HS-5 (cell line): ENCODE measurements at regions not wholly inside any gene's neighbourhood (a gene's known extent, or its start where the extent isn't known, plus 50 kb on each side); places are given as distances from the start of the nearest gene placed in this dataset.
"Not testable (repeated sequence)": the region's sequence is repeated elsewhere in the genome, so short reads cannot be mapped to it uniquely, and the experiment has no call there.

ENCODE experiments used
- DNase-seq: peaks from one replicate; pipeline ENCODE4 v3.0.0-alpha.2; 2012; ENCODE audit warnings: low read depth

DNA sequence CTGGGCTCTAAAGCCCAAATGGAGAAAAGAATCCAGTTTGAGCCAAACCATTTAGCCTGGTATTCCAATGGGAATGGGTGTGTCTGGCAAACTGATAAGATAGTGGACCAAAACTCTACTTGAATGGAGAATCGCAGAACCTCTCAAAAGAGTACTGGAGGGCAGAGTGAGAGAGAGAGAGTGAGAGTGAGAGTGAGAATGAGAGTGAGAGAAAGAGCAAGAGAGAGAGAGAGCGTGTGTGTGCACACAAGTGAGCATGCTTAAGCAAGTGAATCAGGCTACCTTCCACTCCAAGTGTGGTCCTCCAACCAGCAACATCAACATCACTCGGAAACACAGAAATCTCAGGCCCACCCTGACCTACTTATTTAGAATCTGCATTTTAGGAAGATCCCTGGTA lies 58.8 kb downstream of the UQCRFS1 start:
- DNase-seq: no peak

DNA sequence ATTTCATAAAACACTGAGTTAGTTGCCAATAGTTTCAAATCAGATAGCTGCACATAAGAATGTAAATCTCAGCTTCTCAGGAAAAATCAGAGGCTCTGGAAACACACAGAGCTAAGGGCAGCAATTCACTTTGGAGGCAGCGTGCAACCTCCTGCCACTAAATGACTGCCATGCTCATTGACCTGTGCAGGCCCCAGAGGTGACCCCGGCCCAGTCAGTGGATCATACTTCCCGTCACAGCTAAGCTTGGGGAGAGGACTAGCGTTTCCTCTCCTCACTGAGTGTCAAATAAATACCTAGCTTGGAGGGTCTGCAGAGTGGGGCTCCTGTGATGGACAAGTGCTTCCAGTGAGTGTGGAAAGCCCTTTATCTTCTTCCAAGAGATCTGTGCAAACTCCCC lies 67.2 kb downstream of the UQCRFS1 start:
- no peak for DNase-seq

DNA sequence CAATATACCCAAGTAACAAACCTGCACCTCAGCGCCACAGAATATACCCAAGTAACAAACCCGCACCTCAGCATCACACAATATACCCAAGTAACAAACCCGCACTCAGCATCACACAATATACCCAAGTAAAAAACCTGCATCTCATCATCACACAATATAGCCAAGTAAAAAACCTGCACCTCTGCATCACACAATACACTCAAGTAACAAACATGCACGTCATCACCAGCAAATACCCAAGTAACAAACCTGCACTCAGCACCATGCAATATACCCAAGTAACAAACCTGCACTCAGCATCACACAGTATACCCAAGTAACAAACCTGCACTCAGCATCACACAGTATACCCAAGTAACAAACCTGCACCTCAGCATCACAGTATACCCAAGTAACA lies 69.8 kb downstream of the UQCRFS1 start:
- no peak for DNase-seq

DNA sequence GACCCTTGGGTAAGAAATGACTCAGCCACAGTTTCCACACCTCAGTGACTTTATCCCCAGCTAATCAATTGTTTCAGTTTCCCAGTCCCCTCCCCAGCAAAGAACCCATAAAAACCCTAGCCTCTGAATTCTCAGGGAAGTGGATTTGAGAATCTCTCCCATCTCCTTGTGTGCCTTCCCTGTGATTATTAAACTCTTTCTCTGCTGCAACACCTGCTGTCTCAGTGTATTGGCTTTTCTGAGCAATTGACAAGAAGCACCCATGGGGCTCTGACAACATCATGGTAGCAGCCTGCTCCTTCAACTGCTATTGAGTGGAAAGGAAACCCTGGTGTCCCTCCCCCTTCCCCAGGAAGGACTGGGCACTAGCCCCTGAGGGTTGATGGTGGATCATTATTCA lies 73.7 kb downstream of the UQCRFS1 start:
- no peak for DNase-seq

DNA sequence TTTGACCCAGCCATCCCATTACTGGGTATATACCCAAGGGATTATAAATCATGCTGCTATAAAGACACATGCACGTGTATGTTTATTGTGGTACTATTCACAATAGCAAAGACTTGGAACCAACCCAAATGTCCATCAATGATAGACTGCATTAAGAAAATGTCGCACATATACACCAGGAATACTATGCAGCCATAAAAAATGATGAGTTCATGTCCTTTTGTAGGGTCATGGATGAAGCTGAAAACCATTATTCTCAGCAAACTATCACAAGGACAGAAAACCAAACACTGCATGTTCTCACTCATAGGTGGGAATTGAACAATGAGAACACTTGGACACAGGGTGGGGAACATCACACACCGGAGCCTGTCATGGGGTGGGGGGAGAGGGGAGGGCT lies 74.7 kb downstream of the UQCRFS1 start:
- not testable (repeated sequence) for DNase-seq

DNA sequence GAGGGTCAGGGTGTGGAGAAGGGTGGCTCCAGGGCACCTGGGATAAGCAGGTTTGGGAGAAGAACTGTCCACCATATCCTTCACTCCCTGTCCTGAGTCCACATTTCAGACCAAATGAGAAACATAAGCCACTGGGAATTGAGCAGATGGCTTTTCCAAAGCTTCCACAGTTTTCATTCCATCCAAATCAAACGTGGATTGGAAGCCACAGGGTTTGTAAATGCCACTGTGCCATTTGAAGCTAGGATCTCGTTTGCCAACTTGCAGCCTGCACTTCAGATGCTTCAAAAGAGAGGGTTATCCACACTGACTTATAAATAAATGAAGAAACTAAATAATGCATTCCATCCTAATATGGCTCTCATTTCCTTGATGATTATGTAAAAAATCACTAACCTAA lies 81.5 kb downstream of the UQCRFS1 start:
- no peak for DNase-seq

DNA sequence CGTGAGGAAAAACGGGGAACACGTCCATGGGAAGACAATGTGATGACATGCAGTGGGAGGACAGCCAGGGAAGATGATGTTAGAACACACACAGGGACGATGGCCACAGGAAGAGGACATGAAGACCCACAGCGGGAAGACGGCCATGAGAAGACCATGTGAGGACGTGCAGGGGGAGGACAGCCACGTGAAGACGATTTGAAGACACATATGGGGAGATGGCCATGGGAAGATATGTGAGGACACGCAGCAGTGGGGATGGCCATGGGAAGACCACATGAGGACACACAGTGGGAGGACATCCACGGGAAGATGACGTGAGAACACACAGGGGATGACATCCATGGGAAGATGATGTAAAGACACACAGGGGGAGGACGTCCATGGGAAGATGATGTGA lies 83.8 kb downstream of the UQCRFS1 start:
- no peak for DNase-seq

DNA sequence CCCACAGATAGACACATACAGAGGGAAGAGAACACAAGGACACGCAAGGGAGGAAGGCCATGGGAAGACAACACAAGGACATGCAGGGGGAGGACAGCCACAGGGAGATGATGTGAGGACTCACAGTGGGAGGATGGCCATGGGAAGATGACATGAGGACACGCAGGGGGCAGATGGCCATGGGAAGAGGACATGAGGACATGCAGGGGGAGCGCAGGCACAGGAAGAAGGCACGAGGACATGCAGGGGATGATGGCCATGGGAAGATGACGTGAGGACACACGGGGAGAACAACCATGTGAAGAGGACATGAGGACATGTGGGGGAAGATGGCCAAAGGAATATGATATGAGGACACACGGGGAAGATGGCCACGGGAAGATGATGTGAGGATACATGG lies 84.7 kb downstream of the UQCRFS1 start:
- DNase-seq: no peak

DNA sequence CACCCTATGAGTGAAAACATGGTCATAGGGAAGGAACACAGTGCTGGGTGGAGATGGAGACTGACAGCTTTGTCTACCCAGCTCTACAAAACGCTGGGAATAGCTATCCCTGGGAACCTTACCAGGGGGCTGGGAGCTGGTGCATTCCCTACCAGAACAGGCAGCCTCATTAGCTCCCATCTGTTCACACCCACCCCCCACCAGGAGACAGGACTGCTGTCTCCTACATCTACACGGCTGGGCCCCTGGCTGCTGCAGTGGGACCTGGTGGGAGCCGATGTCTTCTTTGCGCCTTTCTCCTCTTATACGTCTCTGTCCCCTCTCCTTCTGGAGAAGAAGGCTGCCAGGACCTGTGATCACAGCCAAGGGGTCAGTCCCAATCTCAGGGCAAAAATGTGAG lies 90.8 kb downstream of the UQCRFS1 start:
- no peak for DNase-seq

DNA sequence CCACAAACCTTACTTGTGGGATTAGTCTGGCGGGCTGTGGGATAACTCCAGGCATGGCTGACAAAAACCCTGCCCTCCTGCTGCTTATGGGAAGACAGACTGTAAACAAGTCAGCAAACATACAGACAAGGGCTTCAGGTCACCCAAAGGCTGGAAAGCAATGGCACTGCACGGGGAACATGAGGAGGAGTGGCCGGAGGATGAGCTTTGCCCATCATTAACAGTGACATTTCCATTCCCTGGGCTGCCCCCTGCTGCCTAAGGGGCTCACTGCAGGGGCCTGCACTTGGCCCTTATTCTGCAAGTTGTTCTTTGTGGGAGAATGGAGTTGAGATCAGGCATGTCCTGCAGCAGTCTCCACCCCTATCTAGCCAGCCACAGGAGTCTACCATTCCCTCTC lies 91.3 kb downstream of the UQCRFS1 start:
- DNase-seq: no peak

DNA sequence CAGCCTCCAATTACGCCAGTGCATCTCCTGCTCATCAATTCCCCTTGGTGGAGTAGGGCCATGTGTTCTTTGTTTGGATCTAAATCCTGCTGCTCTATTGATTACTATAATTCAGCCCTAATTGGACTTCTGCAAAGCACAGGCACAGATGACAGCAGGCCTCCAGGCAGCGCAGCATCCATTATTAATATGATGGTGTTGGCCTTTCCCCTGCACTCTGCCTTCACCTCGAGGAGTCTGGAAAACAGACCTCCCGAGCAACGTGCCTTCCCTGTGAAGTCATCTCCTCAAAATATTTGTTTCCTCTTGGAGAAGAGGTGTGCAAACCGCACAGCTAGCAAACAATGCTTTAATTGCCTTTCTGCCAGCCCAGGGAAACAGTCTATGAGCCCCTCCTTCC lies 92.5 kb downstream of the UQCRFS1 start:
- no peak for DNase-seq

DNA sequence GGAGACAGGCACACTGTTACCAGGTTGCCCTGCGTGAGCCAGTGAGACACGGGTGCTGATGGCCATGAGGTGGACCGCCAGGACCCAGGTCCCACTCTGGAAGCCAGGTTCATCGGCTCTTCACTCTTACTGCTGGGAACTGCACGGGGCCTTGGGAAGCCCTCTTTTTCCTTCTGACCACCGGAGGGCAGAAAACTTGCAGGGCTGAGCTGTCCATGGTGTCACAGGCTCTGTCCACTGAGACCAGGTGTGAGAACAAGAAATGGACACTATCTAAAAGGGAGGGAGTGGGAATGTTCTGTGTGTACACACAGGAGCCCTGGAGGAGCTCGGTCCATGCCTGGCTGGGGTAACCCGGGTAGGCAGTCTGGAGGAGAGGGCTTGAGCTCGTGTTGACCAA lies 93.4 kb downstream of the UQCRFS1 start:
- no peak for DNase-seq

DNA sequence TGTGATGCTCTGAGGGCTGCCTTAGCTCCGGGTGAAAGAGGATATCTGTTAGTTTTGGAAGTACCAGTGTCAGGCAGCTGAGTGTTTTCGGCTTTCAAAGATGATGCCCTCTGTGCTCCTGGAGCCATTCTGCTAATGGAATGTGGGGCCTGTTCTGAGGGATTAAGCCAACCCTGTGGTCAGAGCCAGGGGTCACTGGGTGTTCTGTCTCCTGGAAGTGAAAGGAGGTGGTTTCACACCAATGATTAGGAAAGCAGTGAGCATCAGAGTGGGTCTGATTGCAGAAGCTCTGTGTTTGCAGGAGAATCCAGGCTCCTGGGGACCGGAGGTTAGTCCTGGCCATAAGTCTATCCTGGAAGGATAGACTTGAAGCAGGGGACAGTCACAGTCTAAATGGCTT lies 94.6 kb downstream of the UQCRFS1 start:
- DNase-seq: no peak

DNA sequence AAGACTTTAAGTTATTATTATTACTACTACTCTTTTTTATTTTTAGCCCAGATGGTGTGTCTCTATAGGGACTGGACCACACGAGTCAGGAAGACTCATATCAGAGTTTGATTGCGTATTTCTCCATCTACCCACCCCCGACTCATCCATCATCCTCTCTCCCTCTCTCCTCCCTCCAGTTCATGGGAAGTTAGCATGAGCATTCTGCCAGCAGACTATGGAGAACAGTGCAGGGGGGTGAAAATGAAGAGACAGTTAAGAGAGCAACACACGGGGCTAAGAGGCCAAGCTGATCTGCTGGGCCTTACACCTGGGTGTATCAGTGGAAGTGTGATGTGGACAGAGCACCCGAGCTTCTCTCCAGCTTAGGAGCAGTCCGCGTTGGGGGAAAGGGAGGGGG lies 95.0 kb downstream of the UQCRFS1 start:
- DNase-seq: no peak

DNA sequence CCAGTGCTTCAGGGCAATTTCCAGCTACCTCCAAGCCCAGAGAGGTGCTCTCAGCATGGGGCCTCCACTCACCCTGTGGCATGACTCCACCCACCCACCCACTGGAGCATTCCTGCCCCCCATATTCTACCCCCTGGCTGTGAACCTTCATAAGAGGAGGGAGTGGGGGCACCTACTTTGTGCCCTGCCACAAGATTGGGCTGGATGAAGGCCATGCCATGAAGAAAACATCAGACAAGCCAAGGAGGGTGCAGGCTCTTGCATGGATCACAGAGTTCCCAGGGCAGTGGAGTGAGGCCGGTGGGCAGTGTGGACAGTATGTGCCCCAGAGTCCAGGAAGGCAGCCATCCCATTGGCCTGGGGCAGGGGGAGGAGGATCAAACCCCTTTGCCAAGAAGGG lies 97.8 kb downstream of the UQCRFS1 start:
- no peak for DNase-seq

DNA sequence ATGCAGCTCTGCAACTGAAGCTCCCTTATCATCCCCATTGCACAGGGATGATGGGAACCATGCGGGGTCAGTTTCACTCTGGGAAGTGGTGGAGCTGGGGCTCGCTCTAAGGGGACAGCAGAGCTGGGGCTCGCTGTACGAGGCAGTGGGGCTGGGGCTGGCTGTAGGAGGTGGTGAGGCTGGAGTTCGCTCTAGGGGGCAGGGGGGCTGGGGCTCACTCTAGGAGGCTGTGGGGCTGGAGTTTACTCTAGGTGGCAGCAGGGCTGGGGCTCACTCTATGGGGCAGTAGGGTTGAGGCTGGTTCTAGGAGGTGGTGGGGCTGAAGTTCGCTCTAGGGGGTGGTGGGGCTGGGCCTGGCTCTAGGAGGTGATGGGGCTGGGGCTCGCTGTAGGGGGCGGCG lies 99.1 kb downstream of the UQCRFS1 start:
- DNase-seq: no peak

DNA sequence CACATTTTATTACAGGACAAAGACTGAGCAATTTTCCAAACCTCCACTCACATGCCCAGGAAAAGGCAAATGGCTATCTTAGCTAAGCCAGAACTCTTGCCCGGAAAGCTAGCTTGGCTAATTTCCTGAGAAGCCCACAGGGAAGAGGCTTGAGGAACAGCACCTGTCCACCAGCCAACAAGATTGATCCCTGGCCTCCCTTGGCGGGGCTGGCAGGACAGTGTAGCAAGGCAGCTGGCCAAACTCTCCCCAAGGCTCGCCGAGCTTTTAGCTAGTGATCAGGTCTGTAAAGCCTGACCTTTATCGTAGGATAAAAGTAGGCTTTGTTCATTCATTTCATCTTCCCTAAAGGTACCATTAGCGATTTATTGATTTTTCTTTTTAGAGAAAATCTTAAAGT lies 101.4 kb downstream of the UQCRFS1 start:
- no peak for DNase-seq

DNA sequence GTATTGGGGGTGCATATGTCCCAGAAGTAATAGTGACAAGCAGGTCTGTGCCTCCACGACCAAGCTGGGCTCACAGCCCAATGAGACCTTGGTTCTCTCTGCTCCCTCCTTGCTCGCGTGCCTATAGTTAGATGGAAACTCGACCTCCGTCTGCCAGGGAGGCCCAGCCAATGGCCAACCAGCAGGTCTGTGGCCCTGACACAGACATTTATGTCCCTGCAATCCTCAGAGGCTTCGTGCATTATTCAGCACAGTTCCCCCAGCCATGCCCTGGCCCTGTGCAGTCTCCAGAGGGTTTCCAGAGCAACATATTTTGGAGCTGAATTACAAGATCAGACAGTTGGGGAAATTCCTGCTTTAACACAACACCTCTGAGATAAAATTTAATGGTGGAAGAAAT lies 105.1 kb downstream of the UQCRFS1 start:
- DNase-seq: no peak

DNA sequence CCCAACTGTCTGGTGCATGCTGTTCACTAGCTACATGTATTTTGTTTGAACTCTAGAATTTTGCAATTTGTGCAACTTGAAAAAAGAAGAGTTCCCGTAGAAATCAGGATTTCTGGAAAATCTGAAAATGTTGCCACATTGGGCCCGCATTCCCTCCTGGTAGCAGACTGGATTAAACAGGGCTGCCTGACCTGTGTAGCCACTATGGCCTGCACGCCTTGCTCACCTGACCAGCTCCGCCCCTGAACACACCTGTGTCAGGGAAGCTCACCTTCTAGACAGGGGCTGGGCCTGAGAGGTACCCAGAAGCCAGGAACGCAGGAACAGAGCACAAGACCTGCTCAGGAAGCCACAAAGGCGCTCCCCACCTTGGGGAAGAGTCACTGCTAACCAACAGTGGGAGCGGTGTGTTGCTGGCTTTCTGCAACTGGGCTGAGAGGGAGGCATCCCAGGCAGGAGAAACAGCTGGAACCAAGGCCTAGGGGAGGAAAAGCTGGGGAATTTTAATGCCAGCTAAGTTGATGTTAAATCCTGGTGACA lies 106.5 kb downstream of the UQCRFS1 start:
- DNase-seq: no peak

DNA sequence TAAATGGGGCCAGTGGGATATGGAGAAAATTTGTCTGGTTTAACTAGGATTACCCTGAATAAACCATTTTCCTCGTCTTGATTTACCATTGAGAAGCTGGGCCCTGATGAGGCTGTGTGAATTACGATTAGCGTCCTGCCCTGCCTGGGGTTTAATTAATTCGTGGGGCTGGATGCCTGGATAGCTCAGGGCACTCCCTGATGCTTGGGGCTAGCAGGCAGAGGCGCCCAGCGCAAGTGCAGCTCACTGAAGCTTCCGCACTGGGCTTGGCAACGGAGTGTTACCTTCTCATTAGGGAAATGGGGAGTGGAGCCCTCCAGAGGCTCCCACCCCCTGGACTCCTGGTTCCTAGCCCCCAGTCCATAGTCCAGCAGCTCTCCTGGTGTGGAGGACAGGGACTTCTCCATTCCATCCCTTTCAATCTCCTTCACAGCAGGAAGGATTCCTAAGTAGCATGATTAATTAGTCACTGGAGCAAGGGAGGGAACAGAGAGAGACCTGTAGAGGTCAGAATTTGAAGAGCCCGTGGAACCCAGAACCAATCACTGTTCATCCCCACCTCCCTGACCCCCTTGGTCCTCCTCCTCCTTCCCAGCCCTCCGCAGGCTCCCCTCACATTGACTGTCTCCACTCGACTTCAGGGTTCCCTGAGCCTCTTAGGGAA lies 107.2 kb downstream of the UQCRFS1 start:
- no peak for DNase-seq

DNA sequence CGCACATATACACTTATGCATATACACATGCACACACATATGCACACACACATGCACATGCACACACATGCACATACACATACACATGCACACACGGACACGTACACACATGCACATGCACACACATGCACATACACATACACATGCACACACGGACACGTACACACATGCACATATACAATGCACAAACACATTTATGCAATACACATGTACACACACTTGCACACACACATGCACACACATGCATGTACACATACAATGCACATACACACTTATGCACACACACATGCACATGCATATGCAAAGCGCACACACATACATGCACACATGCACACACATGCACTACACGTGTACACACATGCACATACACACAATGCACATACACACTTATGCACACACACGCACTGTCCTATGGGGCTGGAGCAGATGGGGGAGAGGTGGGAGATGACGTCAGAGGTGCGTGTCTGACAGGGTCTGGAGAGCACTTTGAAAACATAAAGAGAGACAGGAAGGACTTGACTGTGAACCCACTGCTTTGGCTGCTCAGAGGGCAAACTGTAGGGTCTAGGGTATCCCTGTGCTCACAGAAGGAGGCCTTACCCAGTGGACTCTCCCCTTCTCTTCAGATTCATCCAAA lies 108.2 kb downstream of the UQCRFS1 start:
- DNase-seq: no peak

DNA sequence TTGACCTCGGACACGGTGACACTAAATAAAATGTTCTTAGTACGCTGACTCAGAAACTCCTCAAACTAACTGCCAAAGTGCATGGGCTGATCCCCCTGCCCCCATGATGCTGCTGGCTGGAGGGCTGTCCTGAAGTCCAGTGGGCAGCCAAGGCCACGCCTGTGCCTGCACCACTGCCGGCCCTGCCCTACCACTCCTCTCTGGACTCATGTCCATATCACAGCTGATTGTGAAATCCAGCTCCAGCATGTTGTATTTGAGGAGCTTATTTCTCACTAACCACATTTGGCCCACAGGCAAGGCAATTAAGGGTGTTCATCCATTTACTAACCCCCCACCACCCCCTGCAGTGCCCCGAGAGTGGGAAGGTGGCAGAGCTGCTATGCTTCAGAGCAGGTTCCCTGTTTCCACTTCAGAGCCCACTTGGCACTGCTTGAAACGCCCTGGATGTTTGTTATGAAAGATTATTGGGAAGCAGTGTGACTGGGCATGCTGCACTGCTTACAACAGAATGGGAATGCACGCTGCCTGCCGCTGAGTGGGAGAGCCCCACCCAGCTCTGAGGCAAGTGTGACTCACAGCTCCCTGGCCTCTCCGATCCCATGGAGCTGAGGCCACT lies 114.0 kb downstream of the UQCRFS1 start:
- DNase-seq: peak; percentile 58

DNA sequence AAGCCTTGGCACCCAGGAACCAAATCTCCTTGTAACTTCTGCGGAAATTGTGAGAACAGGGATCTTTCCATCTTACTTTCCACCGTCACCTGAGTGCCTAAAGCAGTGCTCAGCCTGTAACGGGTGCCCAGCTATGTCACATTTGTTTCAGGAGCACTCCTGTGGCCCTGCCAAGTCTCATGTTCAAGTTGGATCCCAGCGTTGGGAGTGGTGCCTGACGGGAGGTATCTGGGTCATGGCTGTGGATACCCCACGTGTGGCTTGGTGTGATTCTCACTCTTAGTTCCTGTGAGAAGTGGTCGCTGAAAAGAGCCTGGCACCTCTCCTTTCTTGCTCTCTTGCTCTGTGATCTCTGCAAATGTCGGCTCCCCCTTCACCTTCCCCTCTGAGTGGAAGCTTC lies 114.9 kb downstream of the UQCRFS1 start:
- no peak for DNase-seq

DNA sequence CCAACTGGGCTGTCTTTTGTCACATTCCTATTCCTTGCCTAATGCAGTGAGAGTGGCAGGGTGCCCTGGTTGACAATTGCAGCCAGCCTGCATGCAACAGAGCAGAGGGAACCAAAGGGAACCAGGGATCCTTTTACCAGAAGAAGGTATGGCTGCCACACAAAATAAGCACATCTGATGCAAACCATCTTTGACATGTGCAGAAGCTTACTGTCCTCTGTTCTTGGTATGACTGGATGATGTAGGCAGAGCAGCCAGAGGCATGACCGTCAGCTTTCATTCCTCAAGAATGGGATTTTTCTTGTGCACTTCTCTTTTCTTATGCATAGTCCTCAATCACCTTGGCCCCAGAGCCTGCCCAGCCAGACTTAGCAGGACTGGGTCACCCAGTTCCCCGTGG lies 116.1 kb downstream of the UQCRFS1 start:
- no peak for DNase-seq
